ENCODE measurements at regions not wholly inside any gene's neighbourhood (a gene's known extent, or its start where the extent isn't known, plus 50 kb on each side); places are given as distances from the start of the nearest gene placed in this dataset.
"Not testable (repeated sequence)": the region's sequence is repeated elsewhere in the genome, so short reads cannot be mapped to it uniquely, and the experiment has no call there.

- DNase-seq (ENCODE audit: low read depth) = peak; percentile 37
These were observed 104.1 kb upstream of the TMPRSS2 start for GRCh38 chr21:41611966-41612606.

- DNase-seq (ENCODE audit: low read depth) = no peak
These were observed 103.5 kb upstream of the TMPRSS2 start for GRCh38 chr21:41611441-41611840.

GRCh38 chr21:41610840-41611115, 102.8 kb upstream of the TMPRSS2 start:
- not testable (repeated sequence) for DNase-seq (ENCODE audit: low read depth)

GRCh38 chr21:41610042-41610839, 102.3 kb upstream of the TMPRSS2 start:
- DNase-seq (ENCODE audit: low read depth) = peak; percentile 76

GRCh38 chr21:41606706-41607105, 98.7 kb upstream of the TMPRSS2 start:
- no peak for DNase-seq (ENCODE audit: low read depth)

- DNase-seq (ENCODE audit: low read depth) = no peak
These were observed 98.0 kb upstream of the TMPRSS2 start for GRCh38 chr21:41605934-41606285.

- no peak for DNase-seq (ENCODE audit: low read depth)
These were observed 97.4 kb upstream of the TMPRSS2 start for GRCh38 chr21:41605178-41605933.

- DNase-seq (ENCODE audit: low read depth) = peak; percentile 30
These were observed 96.7 kb upstream of the TMPRSS2 start for GRCh38 chr21:41604583-41605041.

- DNase-seq (ENCODE audit: low read depth) = no peak
These were observed 95.5 kb upstream of the TMPRSS2 start for GRCh38 chr21:41603476-41603875.

GRCh38 chr21:41602531-41602930, 94.6 kb upstream of the TMPRSS2 start:
- DNase-seq (ENCODE audit: low read depth) = no peak

GRCh38 chr21:41601573-41602368, 93.8 kb upstream of the TMPRSS2 start:
- peak; percentile 53 for DNase-seq (ENCODE audit: low read depth)

GRCh38 chr21:41600961-41601572, 93.1 kb upstream of the TMPRSS2 start:
- no peak for DNase-seq (ENCODE audit: low read depth)

GRCh38 chr21:41600556-41600955, 92.6 kb upstream of the TMPRSS2 start:
- no peak for DNase-seq (ENCODE audit: low read depth)

GRCh38 chr21:41600116-41600515, 92.2 kb upstream of the TMPRSS2 start:
- no peak for DNase-seq (ENCODE audit: low read depth)

GRCh38 chr21:41598561-41599431, 90.8 kb upstream of the TMPRSS2 start:
- DNase-seq (ENCODE audit: low read depth) = no peak

- no peak for DNase-seq (ENCODE audit: low read depth)
These were observed 89.9 kb upstream of the TMPRSS2 start for GRCh38 chr21:41597811-41598231.

- no peak for DNase-seq (ENCODE audit: low read depth)
These were observed 89.3 kb upstream of the TMPRSS2 start for GRCh38 chr21:41597227-41597626.

GRCh38 chr21:41596241-41596925, 88.4 kb upstream of the TMPRSS2 start:
- DNase-seq (ENCODE audit: low read depth) = no peak

GRCh38 chr21:41594268-41594667, 86.3 kb upstream of the TMPRSS2 start:
- DNase-seq (ENCODE audit: low read depth) = no peak

- no peak for DNase-seq (ENCODE audit: low read depth)
These were observed 85.8 kb upstream of the TMPRSS2 start for GRCh38 chr21:41593760-41594138.
